MM.1S (cell line): ENCODE measurements at regions not wholly inside any gene's neighbourhood (a gene's known extent, or its start where the extent isn't known, plus 50 kb on each side); places are given as distances from the start of the nearest gene placed in this dataset.

Experiments
- DNase-seq: peaks from one replicate; pipeline ENCODE4 v3.0.0-alpha.2; 2015
- H2AFZ ChIP-seq: fragments of 300-600 bp; sonication (generic); 2 replicates; pipeline ENCODE4 v1.6.0; 2016; ENCODE audit warnings: antibody characterized with exemption, low read length
- H3F3A ChIP-seq: fragments of 300-600 bp; sonication (generic); 2 replicates; pipeline ENCODE4 v1.6.1; 2016; ENCODE audit warnings: mild to moderate bottlenecking, antibody characterized with exemption, low read length, moderate library complexity, mixed read lengths; ENCODE audit not compliant: insufficient read depth
- H3K27ac ChIP-seq: fragments of 300-600 bp; sonication (generic); 2 replicates; pipeline ENCODE4 v1.5.1; 2016; ENCODE audit warnings: mild to moderate bottlenecking, low read length
- H3K27me3 ChIP-seq: fragments of 300-600 bp; sonication (generic); replicated peaks from 2 replicates; pipeline ENCODE4 v1.6.0; 2016; ENCODE audit warnings: low read length; ENCODE audit not compliant: insufficient read depth
- H3K36me3 ChIP-seq: fragments of 300-600 bp; sonication (generic); replicated peaks from 2 replicates; pipeline ENCODE4 v1.6.1; 2016; ENCODE audit warnings: mild to moderate bottlenecking, low read length, mixed read lengths; ENCODE audit not compliant: insufficient read depth
- H3K4me1 ChIP-seq: fragments of 300-600 bp; sonication (generic); 2 replicates; pipeline ENCODE4 v1.6.1; 2016; ENCODE audit warnings: low read length, mixed read lengths
- H3K4me2 ChIP-seq: fragments of 300-600 bp; sonication (generic); 2 replicates; pipeline ENCODE4 v1.6.0; 2016; ENCODE audit warnings: low read depth, low read length
- H3K4me3 ChIP-seq: fragments of 300-600 bp; sonication (generic); 2 replicates; pipeline ENCODE4 v1.5.1; 2016; ENCODE audit warnings: low read length, mixed read lengths
- H3K79me2 ChIP-seq: fragments of 300-600 bp; sonication (generic); 2 replicates; pipeline ENCODE4 v1.6.1; 2016; ENCODE audit warnings: mixed run types, low read length, mixed read lengths
- H3K9ac ChIP-seq: fragments of 300-600 bp; sonication (generic); 2 replicates; pipeline ENCODE4 v1.6.1; 2016; ENCODE audit warnings: low read length, mixed read lengths
- H3K9me2 ChIP-seq: fragments of 300-600 bp; sonication (generic); replicated peaks from 2 replicates; pipeline ENCODE4 v1.6.1; 2016; ENCODE audit warnings: mild to moderate bottlenecking, low read length, mixed read lengths; ENCODE audit not compliant: insufficient read depth
- H3K9me3 ChIP-seq: fragments of 300-600 bp; sonication (generic); replicated peaks from 2 replicates; pipeline ENCODE4 v1.6.1; 2016; ENCODE audit warnings: mild to moderate bottlenecking, low read length, mixed read lengths; ENCODE audit not compliant: insufficient read depth
- H4K20me1 ChIP-seq: fragments of 300-600 bp; sonication (generic); 2 replicates; pipeline ENCODE4 v1.6.1; 2016; ENCODE audit warnings: mild to moderate bottlenecking, low read length, moderate library complexity, mixed read lengths; ENCODE audit not compliant: insufficient read depth
- CTCF ChIP-seq: fragments of 300-600 bp; sonication (generic); IDR thresholded peaks from 2 replicates; pipeline ENCODE4 v1.5.1; 2016; ENCODE audit warnings: antibody characterized with exemption, low read length, mixed read lengths
- EZH2 ChIP-seq: fragments of 300-600 bp; sonication (generic); optimal IDR thresholded peaks from 2 replicates; pipeline ENCODE3; 2017; ENCODE audit warnings: low read depth, mild to moderate bottlenecking, antibody characterized with exemption, low read length, mixed read lengths
- EZH2phosphoT487 ChIP-seq: fragments of 300-600 bp; sonication (generic); IDR thresholded peaks from 2 replicates; pipeline ENCODE4 v1.6.1; 2018; ENCODE audit warnings: antibody characterized with exemption, low read length

GRCh38 chr4:135073389-135073788, 871.8 kb upstream of the PABPC4L start:
- no peaks in the 10 kb centered on the region for H3K36me3 ChIP-seq
- no peaks in the 10 kb centered on the region for H3K27me3 ChIP-seq
- DNase-seq, result no peak
- TF ChIP-seq EZH2phosphoT487 (no peak), CTCF (no peak), EZH2 (no peak)
- H2AFZ ChIP-seq, result no peak overlapping the region
- no peak overlapping the region for H3K4me2 ChIP-seq
- H3F3A ChIP-seq, result no peaks in the 10 kb centered on the region
- no peak overlapping the region for H3K4me3 ChIP-seq
- no peaks in the 10 kb centered on the region for H3K9me2 ChIP-seq
- H3K27ac ChIP-seq, result no peak overlapping the region
- no peak overlapping the region for H3K9ac ChIP-seq
- no peaks in the 10 kb centered on the region for H3K79me2 ChIP-seq
- H3K4me1 ChIP-seq, result no peaks in the 10 kb centered on the region
- H3K9me3 ChIP-seq, result no peaks in the 10 kb centered on the region
- H4K20me1 ChIP-seq, result no peaks in the 10 kb centered on the region

DNA sequence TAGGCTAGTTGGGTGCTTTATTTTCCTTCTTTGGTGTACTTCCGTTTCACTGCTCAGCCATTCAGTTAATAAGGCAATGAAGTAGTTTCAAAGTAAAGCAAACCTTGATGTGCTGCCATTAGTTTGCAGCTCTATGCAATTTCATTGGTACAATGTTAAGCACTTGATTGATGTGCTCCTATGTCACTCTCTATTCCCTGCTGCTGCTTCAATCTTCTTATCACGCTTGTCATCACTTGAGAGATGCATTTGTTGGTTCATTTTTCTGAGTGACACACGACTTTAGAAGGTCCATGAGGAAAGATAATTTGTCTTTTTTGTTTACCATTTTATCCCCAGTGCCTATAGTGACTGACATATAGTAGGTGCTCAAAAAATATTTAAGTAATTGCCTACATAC, 871.0 kb upstream of the PABPC4L start:
- no peaks in the 10 kb centered on the region for H3K4me1 ChIP-seq
- no peak for DNase-seq

DNA sequence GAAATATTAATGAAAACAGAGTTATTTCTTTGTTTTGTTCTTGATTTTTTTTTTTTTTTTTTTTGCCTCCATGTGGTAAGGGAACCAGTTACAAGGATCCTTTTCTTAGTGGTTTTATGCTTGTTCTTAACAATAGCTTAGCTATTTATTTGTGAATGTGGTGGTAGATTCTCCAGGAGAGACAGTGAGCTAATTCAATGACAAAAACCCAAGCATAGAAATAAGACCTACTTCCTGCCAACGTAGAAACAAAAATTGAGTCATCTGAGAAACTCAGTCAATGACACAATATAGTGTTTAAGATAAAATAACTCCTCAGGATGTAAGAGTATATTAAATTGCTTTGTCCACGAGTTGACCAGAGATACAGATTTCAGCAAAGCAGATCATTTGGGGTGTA, 863.8 kb upstream of the PABPC4L start:
- no peak overlapping the region for H3K4me3 ChIP-seq
- no peaks in the 10 kb centered on the region for H3K9me3 ChIP-seq
- H3K27ac ChIP-seq, result no peak overlapping the region
- H4K20me1 ChIP-seq, result no peaks in the 10 kb centered on the region
- H3K27me3 ChIP-seq, result no peaks in the 10 kb centered on the region
- H2AFZ ChIP-seq, result no peak overlapping the region
- TF ChIP-seq CTCF (no peak), EZH2 (no peak), EZH2phosphoT487 (no peak)
- H3K36me3 ChIP-seq, result no peaks in the 10 kb centered on the region
- no peaks in the 10 kb centered on the region for H3K79me2 ChIP-seq
- no peak for DNase-seq
- no peak overlapping the region for H3K4me2 ChIP-seq
- no peaks in the 10 kb centered on the region for H3K9me2 ChIP-seq
- no peak overlapping the region for H3K9ac ChIP-seq
- no peaks in the 10 kb centered on the region for H3F3A ChIP-seq
- no peaks in the 10 kb centered on the region for H3K4me1 ChIP-seq

More for the DNA sequence above, 871.0 kb upstream of the PABPC4L start:
- H3K9me2 ChIP-seq, result no peaks in the 10 kb centered on the region
- no peaks in the 10 kb centered on the region for H3K9me3 ChIP-seq
- no peak overlapping the region for H3K27ac ChIP-seq
- no peak overlapping the region for H2AFZ ChIP-seq
- no peaks in the 10 kb centered on the region for H3K27me3 ChIP-seq
- H3F3A ChIP-seq, result no peaks in the 10 kb centered on the region
- H4K20me1 ChIP-seq, result no peaks in the 10 kb centered on the region
- no peaks in the 10 kb centered on the region for H3K79me2 ChIP-seq
- H3K4me3 ChIP-seq, result no peak overlapping the region
- H3K9ac ChIP-seq, result no peak overlapping the region
- TF ChIP-seq EZH2 (no peak), EZH2phosphoT487 (no peak), CTCF (no peak)
- no peaks in the 10 kb centered on the region for H3K36me3 ChIP-seq
- H3K4me2 ChIP-seq, result no peak overlapping the region
